Adipocyte (in vitro differentiated cells): ENCODE measurements at regions not wholly inside any gene's neighbourhood (a gene's known extent, or its start where the extent isn't known, plus 50 kb on each side); places are given as distances from the start of the nearest gene placed in this dataset.
"Not testable (repeated sequence)": the region's sequence is repeated elsewhere in the genome, so short reads cannot be mapped to it uniquely, and the experiment has no call there.

ENCODE experiments used
- DNase-seq: peaks from one replicate; pipeline ENCODE4 v3.0.0-alpha.2; 2015; ENCODE audit warnings: low read depth
- H3K27me3 ChIP-seq: replicated peaks from 2 replicates; pipeline ENCODE4 v1.7.0; 2013; ENCODE audit warnings: mild to moderate bottlenecking, low read length, moderate library complexity; ENCODE audit not compliant: control insufficient read depth, insufficient read depth
- H3K36me3 ChIP-seq: 2 replicates; pipeline ENCODE4 v1.7.0; 2013; ENCODE audit warnings: low read length, mild to moderate bottlenecking, moderate library complexity; ENCODE audit not compliant: control insufficient read depth, insufficient read depth, severe bottlenecking
- H3K4me1 ChIP-seq: 2 replicates; pipeline ENCODE4 v1.7.0; 2013; ENCODE audit warnings: mild to moderate bottlenecking, low read length, moderate library complexity; ENCODE audit not compliant: control insufficient read depth, insufficient read depth
- H3K4me3 ChIP-seq: 2 replicates; pipeline ENCODE4 v1.7.0; 2013; ENCODE audit warnings: mild to moderate bottlenecking, low read length, moderate library complexity
- H3K9ac ChIP-seq: 2 replicates; pipeline ENCODE4 v1.7.0; 2013; ENCODE audit warnings: mild to moderate bottlenecking, low read length, moderate library complexity
- H3K9me3 ChIP-seq: 2 replicates; pipeline ENCODE4 v1.7.0; 2013; ENCODE audit warnings: mild to moderate bottlenecking, low read length, moderate library complexity; ENCODE audit not compliant: control insufficient read depth

GRCh38 chr14:51353901-51354300, 113.9 kb downstream of the TMX1 start:
- no peak for DNase-seq
- Histone ChIP-seq H3K4me3 (no peak overlapping the region), H3K27me3 (no peaks in the 10 kb centered on the region), H3K4me1 (peaks cover 21% of the 10 kb centered on the region), H3K9me3 (no peaks in the 10 kb centered on the region), H3K9ac (no peak overlapping the region), H3K36me3 (no peaks in the 10 kb centered on the region)

- peaks cover 21% of the 10 kb centered on the region for H3K4me1 ChIP-seq
- no peaks in the 10 kb centered on the region for H3K36me3 ChIP-seq
- no peaks in the 10 kb centered on the region for H3K27me3 ChIP-seq
- no peak for DNase-seq
- no peaks in the 10 kb centered on the region for H3K9me3 ChIP-seq
- H3K4me3 ChIP-seq: no peak overlapping the region
- no peak overlapping the region for H3K9ac ChIP-seq
Measured at GRCh38 chr14:51354846-51355245, 114.8 kb downstream of the TMX1 start.

GRCh38 chr14:51356381-51356780, 116.3 kb downstream of the TMX1 start:
- H3K9me3 ChIP-seq: no peaks in the 10 kb centered on the region
- no peaks in the 10 kb centered on the region for H3K36me3 ChIP-seq
- H3K4me1 ChIP-seq: peaks cover 21% of the 10 kb centered on the region
- no peaks in the 10 kb centered on the region for H3K27me3 ChIP-seq
- H3K9ac ChIP-seq: peak overlapping the region; percentile 28
- no peak overlapping the region for H3K4me3 ChIP-seq
- DNase-seq: no peak

- Histone ChIP-seq H3K36me3 (no peaks in the 10 kb centered on the region), H3K27me3 (no peaks in the 10 kb centered on the region), H3K4me1 (peaks cover 21% of the 10 kb centered on the region), H3K9me3 (no peaks in the 10 kb centered on the region), H3K9ac (no peak overlapping the region), H3K4me3 (no peak overlapping the region)
- DNase-seq: no peak
Measured at GRCh38 chr14:51357250-51357649, 117.2 kb downstream of the TMX1 start.

- H3K4me1 ChIP-seq: peaks cover 18% of the 10 kb centered on the region
- H3K4me3 ChIP-seq: no peak overlapping the region
- no peak overlapping the region for H3K9ac ChIP-seq
- no peaks in the 10 kb centered on the region for H3K36me3 ChIP-seq
- H3K9me3 ChIP-seq: no peaks in the 10 kb centered on the region
- no peak for DNase-seq
- H3K27me3 ChIP-seq: no peaks in the 10 kb centered on the region
Measured at GRCh38 chr14:51360592-51360991, 120.5 kb downstream of the TMX1 start.

GRCh38 chr14:51365241-51365965, 125.4 kb downstream of the TMX1 start:
- Histone ChIP-seq H3K27me3 (no peaks in the 10 kb centered on the region), H3K9ac (no peak overlapping the region), H3K36me3 (no peaks in the 10 kb centered on the region), H3K4me3 (no peak overlapping the region), H3K4me1 (peaks cover 32% of the 10 kb centered on the region), H3K9me3 (no peaks in the 10 kb centered on the region)
- DNase-seq: no peak

- not testable (repeated sequence) for DNase-seq, H3K9me3 ChIP-seq, H3K9ac ChIP-seq, H3K4me3 ChIP-seq, H3K27me3 ChIP-seq, H3K36me3 ChIP-seq
- peaks cover 41% of the 10 kb centered on the region for H3K4me1 ChIP-seq
Measured at GRCh38 chr14:51366460-51366859, 126.4 kb downstream of the TMX1 start.

- not testable (repeated sequence) for H3K9ac ChIP-seq, DNase-seq, H3K4me3 ChIP-seq, H3K36me3 ChIP-seq, H3K27me3 ChIP-seq, H3K9me3 ChIP-seq
- peaks cover 41% of the 10 kb centered on the region for H3K4me1 ChIP-seq
Measured at GRCh38 chr14:51366866-51367599, 127.0 kb downstream of the TMX1 start.

- H3K9ac ChIP-seq: peak overlapping the region; percentile 76
- H3K4me1 ChIP-seq: peaks cover 41% of the 10 kb centered on the region
- no peaks in the 10 kb centered on the region for H3K36me3 ChIP-seq
- H3K27me3 ChIP-seq: no peaks in the 10 kb centered on the region
- H3K9me3 ChIP-seq: no peaks in the 10 kb centered on the region
- H3K4me3 ChIP-seq: no peak overlapping the region
- peak; percentile 85 for DNase-seq
Measured at GRCh38 chr14:51367600-51367931, 127.5 kb downstream of the TMX1 start.

- Histone ChIP-seq H3K4me3 (peak overlapping the region; percentile 71), H3K9me3 (no peaks in the 10 kb centered on the region), H3K9ac (peak overlapping the region; percentile 76), H3K27me3 (no peaks in the 10 kb centered on the region), H3K4me1 (peaks cover 41% of the 10 kb centered on the region), H3K36me3 (no peaks in the 10 kb centered on the region)
- DNase-seq: peak; percentile 95
Measured at GRCh38 chr14:51368721-51369163, 128.7 kb downstream of the TMX1 start.

- Histone ChIP-seq H3K27me3 (no peaks in the 10 kb centered on the region), H3K4me3 (no peak overlapping the region), H3K9me3 (no peaks in the 10 kb centered on the region), H3K9ac (no peak overlapping the region), H3K36me3 (no peaks in the 10 kb centered on the region), H3K4me1 (peaks cover 39% of the 10 kb centered on the region)
- DNase-seq: no peak
Measured at GRCh38 chr14:51369814-51370213, 129.8 kb downstream of the TMX1 start.
